GM18867 (cell line): ENCODE measurements at regions not wholly inside any gene's neighbourhood (a gene's known extent, or its start where the extent isn't known, plus 50 kb on each side); places are given as distances from the start of the nearest gene placed in this dataset.
"Not testable (repeated sequence)": the region's sequence is repeated elsewhere in the genome, so short reads cannot be mapped to it uniquely, and the experiment has no call there.

Source experiments
- ATAC-seq: cut with Tn5 transposase; IDR thresholded peaks from one replicate; pipeline ENCODE4 v1.9.1; 2021; ENCODE audit warnings: mild to moderate bottlenecking, moderate library complexity; ENCODE audit not compliant: unreplicated experiment

DNA sequence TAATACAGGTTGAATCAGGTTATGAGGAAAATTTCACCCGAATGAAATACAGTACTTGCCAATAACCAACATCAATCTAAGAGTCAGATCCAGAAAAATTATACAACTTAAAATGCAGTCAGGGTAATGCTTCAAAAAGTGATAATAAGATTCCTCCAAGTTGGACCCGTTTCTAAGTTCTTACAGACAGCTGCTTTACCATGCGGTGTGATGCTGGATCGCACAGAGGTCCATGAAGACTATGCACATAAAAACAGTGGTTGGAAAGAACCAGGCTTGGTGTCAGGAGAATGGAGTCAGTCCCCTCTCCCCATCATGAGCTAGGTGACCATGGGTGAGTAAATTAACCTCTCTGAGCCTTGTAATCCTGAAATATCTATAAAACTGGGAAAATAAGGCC is 261.3 kb downstream of the QDPR start:
- no peak for ATAC-seq

DNA sequence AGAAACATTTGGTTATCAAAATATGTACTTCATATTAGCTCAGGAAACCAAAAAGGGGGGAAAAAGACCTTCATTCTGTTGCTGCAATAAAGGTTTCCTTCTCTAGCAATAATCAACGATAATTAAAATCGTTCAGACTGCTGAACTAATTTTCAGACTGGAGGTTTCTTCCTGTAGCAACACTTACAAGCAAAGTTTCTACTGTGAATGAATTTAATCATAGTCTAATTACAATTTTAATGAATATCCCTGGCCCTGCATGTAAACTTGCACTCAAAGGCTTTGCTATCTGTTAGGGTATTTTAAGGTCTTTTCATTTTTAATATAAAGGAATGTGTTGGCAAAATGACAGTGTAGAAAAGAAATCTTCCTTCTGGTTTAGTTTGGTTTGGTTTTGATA is 265.2 kb downstream of the QDPR start:
- ATAC-seq: no peak

DNA sequence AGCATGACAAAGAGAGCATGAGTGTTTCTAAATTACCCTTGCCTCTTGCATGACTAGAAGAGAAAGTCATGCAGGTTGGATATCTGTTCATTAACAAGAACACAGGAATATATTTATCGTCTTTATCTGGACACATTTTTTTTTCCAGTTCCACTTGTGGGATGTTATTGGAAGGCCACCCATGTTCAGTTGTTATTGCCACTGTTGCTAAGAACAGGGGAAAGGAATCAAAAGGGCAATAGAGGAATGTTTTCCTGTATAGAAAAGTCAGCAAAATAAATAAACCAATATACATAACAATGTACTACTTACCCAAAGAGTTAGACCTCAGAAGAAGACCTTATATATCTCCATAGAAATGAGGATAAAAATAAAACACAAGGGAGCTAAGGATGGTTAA is 270.1 kb downstream of the QDPR start:
- ATAC-seq: no peak

DNA sequence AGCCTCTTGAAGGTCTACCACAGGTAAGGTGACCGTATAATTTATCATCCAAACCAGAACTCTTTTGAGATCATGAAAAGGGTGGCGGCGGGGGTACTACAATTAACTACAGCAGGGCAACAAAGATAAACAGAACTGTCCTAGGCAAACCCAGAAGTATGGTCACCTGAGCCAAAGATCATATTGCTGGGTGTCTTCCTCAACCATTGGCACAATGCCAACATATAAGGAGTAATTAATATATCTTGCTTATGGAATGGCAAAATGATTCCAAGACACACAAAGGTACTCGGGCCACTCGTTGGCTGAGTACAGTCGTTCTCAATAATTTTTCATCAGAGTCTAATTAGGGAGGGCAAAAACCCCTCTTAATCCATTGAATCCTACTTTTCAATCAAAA is 273.3 kb downstream of the QDPR start:
- ATAC-seq: no peak

DNA sequence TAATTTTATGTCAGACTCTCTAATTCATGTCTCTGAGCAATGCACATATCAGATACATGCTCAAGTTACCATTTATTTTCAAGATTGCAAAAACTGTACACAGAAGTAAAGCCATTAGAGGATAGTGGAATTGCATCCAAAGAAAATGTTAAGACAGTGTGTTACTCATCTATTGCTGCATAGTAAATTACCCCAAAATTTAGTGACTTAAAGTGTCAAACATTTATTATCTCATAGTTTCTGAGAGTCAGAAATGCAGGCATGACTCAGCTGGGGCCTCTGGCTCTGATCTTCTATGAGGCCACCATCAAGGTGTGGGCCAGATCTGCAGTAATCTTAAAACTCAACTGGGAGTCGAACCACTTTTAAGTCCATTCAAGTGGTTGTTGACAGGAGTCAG is 275.2 kb downstream of the QDPR start:
- ATAC-seq: no peak

DNA sequence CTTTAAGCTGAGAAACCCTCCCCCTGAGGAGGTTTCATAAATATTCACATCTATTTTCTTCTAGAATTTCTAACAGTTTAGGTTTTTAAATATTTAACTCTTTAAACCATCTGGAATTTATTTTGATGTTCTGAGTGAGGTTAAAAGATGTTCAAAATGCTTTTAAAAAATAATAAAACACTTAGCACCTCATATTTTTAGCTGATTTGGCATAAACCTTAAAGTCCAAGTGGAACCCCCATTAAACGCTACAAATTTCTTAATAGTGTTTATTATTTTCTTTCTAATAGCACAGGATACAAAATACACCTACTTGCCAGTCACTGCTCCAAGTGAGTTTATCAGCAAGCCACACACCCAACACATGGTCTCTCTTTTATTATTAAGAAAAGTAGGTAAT is 277.2 kb downstream of the QDPR start:
- no peak for ATAC-seq

DNA sequence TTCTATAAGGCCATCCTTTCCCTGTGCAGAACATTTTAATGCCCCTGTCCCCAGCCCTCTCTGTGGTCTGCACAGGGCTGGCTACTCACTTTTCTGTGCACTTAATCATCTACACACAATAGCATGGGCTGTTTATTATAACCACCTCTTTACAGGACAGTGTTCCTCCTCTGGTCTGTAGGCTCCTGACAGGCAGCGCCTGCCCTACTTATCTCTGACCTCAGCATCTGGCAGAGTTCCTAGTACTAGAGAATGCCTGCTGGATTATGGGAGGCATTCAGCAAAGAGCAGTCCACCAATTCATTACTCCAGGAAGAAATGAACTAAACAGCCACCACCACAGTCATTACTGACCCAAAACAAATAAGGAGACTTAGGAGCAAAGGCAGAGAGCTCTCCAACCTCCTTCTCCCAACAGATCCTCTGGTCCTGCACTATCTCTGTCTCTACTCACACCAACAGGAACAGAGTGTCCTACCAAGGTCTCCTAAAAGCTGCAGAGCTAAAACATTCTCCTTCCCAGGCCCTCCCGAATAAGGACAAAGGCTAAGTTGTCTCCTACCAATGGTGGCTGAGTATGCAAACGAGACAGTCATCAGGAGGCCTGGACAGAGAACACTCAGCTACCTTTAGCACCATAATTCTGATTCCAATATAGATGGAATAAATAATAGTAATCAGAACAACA is 279.2 kb downstream of the QDPR start:
- no peak for ATAC-seq

DNA sequence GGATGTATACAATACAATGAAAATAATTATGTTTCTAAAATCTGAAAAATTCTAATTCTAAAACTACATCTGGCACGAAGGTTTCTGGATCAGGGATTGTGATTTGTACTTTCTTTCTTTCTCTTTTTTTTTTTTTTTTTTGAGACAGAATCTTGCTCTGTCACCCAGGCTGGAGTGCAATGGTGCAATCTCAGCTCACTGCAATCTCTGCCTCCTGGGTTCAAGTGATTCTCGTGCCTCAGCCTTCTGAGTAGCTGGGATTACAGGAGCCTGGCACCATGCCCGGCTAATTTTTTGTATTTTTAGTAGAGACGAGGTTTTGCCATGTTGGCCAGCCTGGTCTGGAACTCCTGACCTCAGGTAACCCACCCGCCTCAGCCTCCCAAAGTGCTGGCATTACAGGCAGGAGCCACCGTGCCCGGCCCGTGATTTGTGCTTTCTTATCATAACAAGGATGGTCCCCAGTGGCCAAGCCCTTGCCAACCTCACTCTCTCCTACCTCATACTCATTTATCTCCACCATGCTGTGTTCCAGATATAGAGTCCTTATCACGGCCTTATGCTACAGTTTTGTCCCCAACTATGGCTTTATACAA is 279.9 kb downstream of the QDPR start:
- ATAC-seq: not testable (repeated sequence)

DNA sequence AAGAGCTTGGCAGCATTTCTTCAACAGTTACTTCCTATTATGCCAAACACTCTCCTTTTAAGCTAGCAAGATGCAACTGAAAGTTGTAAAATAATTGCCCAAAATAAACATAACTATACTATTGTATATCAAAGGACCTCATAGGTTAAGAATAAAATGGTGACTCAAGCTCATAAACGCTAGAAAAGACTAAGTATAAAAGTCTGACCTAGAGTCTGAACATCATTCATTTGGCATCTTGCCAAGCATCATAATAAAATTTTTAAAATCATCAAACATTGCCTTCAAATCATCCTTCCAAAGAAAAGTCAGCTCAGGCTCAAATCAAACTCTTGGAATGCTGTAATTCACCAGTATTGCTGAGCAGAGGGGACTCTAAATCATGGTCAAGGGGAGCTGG is 281.2 kb downstream of the QDPR start:
- ATAC-seq: no peak

DNA sequence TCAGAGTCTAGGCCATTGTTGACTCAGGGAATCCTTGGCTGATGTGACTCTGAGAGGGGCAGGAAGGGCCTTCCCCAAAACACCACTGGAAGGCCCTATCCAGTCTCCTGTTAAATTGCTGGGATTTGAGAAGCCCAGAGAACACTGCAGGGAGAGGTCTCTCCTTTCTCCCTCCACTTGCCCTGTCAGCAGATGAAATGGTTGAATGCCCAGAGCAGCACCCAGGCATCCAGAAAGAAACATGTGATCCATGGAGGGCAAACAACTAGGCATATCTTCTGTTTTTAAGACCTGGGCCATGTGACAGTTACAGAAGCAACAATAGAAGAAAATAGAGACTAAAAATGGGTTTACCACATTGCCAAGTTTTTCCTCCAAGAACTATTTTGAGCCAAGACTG is 291.1 kb downstream of the QDPR start:
- no peak for ATAC-seq

DNA sequence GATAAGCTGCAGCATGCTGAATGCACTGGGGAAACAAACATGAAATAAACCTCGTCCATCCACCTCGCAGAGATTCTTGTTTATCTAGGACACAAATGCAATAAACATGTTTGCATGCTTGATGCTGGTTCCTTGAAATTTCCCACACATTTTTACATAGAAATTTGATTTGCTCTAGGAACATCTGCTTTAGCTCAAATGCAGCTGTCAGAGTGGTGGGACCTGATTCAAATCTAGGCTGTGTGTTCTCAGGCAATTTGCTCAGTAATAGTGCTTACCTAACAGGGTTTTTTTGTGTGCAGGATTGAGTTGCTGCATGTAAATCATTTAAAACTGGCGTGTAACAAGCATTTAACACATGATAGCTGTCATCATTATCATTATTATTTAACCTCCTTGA is 293.1 kb downstream of the QDPR start:
- no peak for ATAC-seq

DNA sequence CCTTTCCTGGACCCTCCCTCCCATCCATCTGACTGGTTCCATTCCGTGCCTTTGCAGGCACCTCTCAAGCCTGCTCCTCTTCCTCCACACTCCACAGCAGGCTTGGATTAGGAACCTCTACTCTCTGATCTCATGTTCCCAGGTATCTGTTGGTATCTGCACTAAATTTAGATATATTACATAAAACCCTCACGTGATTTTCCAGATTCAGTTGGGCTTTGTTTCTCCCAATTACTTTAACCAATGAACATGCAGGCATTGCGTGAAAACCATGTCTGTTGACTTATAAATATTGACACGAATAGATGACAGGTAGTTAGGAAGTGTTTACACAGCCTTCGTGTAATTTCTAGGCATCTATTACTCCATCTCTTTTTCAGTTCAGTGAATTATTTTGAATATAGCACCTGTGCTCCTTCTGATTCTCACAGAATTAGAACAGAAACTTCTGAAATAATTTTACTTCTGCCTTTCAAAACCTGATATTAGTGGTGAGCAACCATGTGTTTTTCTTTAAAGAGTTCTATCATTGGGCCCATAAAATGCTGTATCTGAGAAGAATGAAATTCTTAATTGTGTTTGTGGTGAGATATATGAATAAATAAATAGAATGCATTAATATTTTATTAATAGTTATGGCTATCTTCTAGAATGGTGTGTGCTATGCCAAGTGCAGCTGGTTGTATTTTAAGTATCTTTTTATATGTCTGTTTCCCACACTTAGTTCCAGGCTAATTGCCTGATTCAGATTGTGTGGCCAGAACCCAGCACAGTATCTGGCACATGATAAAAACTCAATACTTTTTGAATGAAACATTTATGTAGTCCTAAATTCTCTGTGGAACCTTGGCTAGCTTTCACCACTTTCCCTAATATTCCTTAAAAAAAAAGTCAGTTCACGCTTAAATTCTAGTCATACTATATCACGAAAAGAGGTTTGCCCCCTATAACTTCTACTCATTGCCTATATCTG is 304.8 kb downstream of the QDPR start:
- peak; percentile 75 for ATAC-seq

DNA sequence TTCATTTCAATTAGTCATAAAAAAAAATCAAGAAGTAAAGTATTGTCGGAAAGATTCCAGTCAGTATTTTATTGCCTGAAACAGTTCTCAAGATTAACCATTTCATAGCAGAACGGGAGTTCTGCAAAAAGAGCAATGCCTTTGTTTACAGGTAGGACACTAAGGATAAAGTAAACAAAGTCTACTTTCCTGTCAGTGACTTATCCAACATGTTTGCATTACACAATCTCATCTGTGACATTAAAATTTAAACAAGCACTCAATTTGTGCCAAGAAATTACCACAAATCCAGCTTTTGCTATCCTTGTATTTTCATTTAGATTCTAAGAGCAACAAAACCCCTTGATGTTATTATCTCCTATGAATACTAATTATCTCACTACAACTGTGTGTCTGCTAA is 306.5 kb upstream of the LDB2 start:
- no peak for ATAC-seq

DNA sequence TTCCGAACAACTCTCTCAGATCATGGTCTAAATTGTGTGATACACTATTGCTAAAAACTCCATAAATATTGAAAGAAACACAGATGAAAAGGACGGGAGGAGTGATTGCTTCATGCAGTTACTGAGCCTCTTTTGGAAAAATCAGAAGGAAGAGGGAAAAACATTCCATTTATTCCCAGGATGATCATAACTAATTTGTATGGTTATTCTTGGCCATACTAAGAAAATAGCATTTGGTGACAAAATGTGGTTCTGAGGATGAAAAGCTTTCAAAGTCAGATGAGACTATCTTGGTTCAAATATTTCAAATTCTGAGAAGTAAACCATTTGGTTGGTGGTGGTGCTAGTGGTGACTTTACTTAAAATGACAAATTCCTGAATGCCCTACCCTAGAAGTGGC is 305.4 kb upstream of the LDB2 start:
- no peak for ATAC-seq

DNA sequence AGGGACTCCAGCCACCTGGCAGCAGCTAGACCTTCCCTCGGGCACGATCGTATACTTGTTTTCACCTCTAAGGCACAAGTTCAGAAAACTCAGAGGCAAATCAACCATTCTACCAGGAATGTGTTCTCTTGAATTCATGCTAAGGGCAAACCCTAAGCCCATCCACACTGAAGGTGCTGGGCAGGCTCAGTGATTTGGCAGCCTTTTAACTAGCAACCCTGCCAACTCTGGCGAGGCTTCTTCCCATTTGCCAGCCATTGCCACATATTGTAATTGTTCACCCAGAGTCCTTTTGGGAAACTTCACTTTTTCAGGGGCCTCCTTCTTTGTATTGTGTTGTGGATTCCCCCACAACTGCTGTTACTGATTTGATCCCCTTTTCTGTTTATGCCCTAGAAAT is 298.6 kb upstream of the LDB2 start:
- no peak for ATAC-seq

DNA sequence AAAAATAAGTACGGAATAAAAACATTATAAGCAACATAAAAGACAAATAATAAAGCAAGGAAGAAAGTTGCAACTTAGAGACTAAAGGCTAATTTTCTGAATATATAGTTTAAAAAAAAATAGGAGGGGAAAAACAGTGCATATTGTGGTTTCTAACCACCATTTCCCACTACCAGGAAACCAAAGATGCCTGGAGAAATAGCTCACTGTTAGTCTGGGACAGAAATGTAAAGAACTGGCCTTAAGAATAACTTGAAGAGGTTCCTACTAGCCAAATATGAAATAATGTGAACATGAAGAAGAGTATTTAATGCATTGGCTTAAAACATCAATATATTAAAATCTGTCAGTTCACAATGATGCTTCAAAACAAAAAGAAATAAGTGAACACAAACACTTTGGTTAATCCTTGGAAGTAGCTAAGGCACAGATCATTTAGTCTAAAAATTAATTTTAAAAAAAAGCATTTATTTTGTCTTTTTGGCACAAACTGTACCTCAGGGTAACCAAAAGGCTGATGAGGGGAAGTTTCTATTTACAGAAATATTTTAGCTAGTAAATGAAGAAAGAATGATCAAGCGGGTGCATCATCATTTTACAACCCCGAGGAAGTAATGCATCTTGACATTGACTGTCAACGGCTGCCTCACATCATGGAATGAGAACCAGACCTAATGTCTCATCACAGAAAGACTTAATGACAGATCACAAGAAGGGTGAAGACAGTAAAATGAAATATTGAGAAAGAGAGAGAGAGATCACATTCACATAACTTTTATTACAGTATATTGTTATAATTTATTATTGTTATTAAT is 297.2 kb upstream of the LDB2 start:
- ATAC-seq: no peak

DNA sequence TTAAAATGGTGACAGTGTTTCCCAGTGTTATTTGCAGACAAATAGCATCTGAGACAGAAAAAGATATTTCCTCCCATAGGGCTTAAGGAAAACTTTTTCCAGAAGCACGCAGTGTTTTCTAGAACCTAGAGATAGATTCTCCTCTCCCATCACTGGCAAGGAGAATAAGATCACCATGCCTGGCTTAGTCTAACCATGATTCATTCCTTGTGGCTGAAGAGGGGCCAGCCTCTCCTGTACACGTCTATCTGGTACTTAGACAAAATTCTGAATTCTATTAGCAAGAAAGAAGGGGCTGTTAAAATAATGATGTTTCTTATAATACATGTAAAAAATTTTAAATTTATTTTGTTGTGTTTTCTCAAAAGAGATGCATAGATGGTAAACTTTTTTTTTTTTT is 296.1 kb upstream of the LDB2 start:
- ATAC-seq: no peak

DNA sequence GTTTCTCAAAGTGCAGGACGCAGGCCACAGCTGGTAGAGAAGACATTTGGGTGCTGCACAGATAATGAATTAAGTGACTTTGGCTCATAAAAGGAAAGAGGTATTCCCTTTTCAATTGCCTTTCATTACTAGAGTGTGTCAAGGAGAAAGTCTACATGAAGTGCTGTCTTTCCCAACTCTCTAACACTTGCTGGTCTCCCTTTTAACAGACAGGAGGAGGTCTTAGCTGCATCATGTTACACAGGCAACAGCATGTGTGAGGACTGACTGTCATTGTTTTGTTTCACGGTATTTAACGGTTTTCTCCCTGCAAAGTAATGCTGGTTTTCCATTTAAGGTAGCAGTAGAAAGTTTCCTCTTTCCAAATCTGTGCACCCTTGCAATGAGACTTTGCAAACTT is 291.3 kb upstream of the LDB2 start:
- ATAC-seq: no peak

DNA sequence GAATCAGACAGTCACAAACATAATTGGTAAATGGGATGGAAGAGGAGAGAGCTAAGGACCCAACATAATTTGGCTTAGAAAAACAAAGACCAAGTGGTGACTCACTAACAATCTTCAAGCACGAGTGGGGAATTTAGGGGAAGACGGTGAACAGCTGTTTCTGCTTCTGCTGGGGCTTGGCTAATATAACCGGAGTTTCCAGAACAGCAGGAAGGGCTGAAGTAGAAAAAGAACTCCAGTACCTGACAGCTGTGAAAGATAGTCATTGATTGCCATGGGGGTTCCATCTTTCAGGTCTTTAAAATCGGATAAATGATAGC is 290.9 kb upstream of the LDB2 start:
- ATAC-seq: no peak

DNA sequence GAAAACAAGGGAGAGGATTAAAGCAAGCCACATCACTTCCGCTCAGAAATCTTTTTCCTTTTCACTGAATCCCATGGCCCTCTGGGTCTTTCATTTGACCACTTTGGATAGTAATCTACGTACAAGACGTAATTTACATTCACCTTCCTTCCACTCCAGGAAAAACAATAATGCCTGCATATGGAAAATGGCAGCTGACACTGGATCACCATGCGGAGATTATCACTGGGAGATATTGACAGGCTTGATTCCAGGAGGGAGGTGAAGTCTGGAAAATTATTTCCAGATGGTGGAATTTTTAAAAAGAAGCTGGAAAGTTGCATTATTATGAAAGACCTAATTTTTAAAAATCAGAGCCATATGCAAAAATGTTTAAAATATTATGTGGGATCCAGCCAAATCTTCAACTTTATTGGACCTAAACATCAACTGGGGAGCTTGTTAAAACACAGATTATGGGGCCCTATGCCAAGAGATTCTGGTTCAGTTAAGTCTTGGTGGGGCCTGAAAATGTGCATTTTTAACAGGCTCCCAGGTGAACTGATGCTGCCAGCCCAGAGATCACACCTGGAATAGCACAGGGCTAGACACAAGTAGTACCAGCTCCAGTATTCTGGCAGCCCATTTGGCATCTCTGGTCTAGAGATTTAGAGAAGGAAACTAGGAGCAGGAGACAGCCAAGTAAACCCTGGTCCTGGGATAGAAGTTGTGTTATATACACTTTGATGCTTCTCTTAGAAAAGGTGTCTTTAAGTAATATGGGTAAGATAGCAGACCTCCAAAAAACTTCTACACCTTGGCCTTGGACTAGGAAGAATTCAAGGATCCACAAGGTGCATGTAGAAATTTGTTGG is 290.3 kb upstream of the LDB2 start:
- ATAC-seq: no peak
